Adipocyte (in vitro differentiated cells): ENCODE measurements at regions not wholly inside any gene's neighbourhood (a gene's known extent, or its start where the extent isn't known, plus 50 kb on each side); places are given as distances from the start of the nearest gene placed in this dataset.
A peak's percentile ranks its signal among the peaks of the same experiment; 100 is the strongest.
"Not testable (repeated sequence)": the region's sequence is repeated elsewhere in the genome, so short reads cannot be mapped to it uniquely, and the experiment has no call there.

ENCODE experiments used
- DNase-seq: peaks from one replicate; pipeline ENCODE4 v3.0.0-alpha.2; 2015; ENCODE audit warnings: low read depth
- H3K27me3 ChIP-seq: replicated peaks from 2 replicates; pipeline ENCODE4 v1.7.0; 2013; ENCODE audit warnings: mild to moderate bottlenecking, low read length, moderate library complexity; ENCODE audit not compliant: control insufficient read depth, insufficient read depth
- H3K36me3 ChIP-seq: 2 replicates; pipeline ENCODE4 v1.7.0; 2013; ENCODE audit warnings: low read length, mild to moderate bottlenecking, moderate library complexity; ENCODE audit not compliant: control insufficient read depth, insufficient read depth, severe bottlenecking
- H3K4me1 ChIP-seq: 2 replicates; pipeline ENCODE4 v1.7.0; 2013; ENCODE audit warnings: mild to moderate bottlenecking, low read length, moderate library complexity; ENCODE audit not compliant: control insufficient read depth, insufficient read depth
- H3K4me3 ChIP-seq: 2 replicates; pipeline ENCODE4 v1.7.0; 2013; ENCODE audit warnings: mild to moderate bottlenecking, low read length, moderate library complexity
- H3K9ac ChIP-seq: 2 replicates; pipeline ENCODE4 v1.7.0; 2013; ENCODE audit warnings: mild to moderate bottlenecking, low read length, moderate library complexity
- H3K9me3 ChIP-seq: 2 replicates; pipeline ENCODE4 v1.7.0; 2013; ENCODE audit warnings: mild to moderate bottlenecking, low read length, moderate library complexity; ENCODE audit not compliant: control insufficient read depth

GRCh38 chr4:138113819-138114400 lies 128.2 kb downstream of the SLC7A11 start:
- peaks cover 3% of the 10 kb centered on the region for H3K9me3 ChIP-seq
- H3K9ac ChIP-seq = no peak overlapping the region
- peak; percentile 78 for DNase-seq
- H3K27me3 ChIP-seq = no peaks in the 10 kb centered on the region
- H3K4me3 ChIP-seq = no peak overlapping the region
- H3K4me1 ChIP-seq = peaks cover 11% of the 10 kb centered on the region
- no peaks in the 10 kb centered on the region for H3K36me3 ChIP-seq

GRCh38 chr4:138112890-138113289 lies 129.3 kb downstream of the SLC7A11 start:
- not testable (repeated sequence) for H3K9ac ChIP-seq, H3K4me3 ChIP-seq, H3K27me3 ChIP-seq, H3K36me3 ChIP-seq, DNase-seq
- peaks cover 11% of the 10 kb centered on the region for H3K4me1 ChIP-seq
- peaks cover 14% of the 10 kb centered on the region for H3K9me3 ChIP-seq

GRCh38 chr4:138112389-138112788 lies 129.8 kb downstream of the SLC7A11 start:
- no peak overlapping the region for H3K4me3 ChIP-seq
- no peaks in the 10 kb centered on the region for H3K27me3 ChIP-seq
- peaks cover 14% of the 10 kb centered on the region for H3K9me3 ChIP-seq
- peaks cover 11% of the 10 kb centered on the region for H3K4me1 ChIP-seq
- DNase-seq = no peak
- H3K9ac ChIP-seq = no peak overlapping the region
- no peaks in the 10 kb centered on the region for H3K36me3 ChIP-seq

GRCh38 chr4:138111462-138112000 lies 130.6 kb downstream of the SLC7A11 start:
- H3K9ac ChIP-seq = no peak overlapping the region
- no peak overlapping the region for H3K4me3 ChIP-seq
- H3K27me3 ChIP-seq = no peaks in the 10 kb centered on the region
- H3K4me1 ChIP-seq = peaks cover 11% of the 10 kb centered on the region
- H3K9me3 ChIP-seq = peaks cover 14% of the 10 kb centered on the region
- DNase-seq = peak; percentile 21
- H3K36me3 ChIP-seq = no peaks in the 10 kb centered on the region

GRCh38 chr4:138110815-138111214 lies 131.3 kb downstream of the SLC7A11 start:
- peaks cover 14% of the 10 kb centered on the region for H3K9me3 ChIP-seq
- DNase-seq = no peak
- no peak overlapping the region for H3K9ac ChIP-seq
- no peak overlapping the region for H3K4me3 ChIP-seq
- no peaks in the 10 kb centered on the region for H3K36me3 ChIP-seq
- peaks cover 11% of the 10 kb centered on the region for H3K4me1 ChIP-seq
- H3K27me3 ChIP-seq = no peaks in the 10 kb centered on the region

GRCh38 chr4:138107023-138107422 lies 135.1 kb downstream of the SLC7A11 start:
- no peak for DNase-seq
- Histone ChIP-seq H3K36me3 (no peaks in the 10 kb centered on the region), H3K4me3 (no peak overlapping the region), H3K9ac (no peak overlapping the region), H3K4me1 (no peaks in the 10 kb centered on the region), H3K9me3 (peaks cover 14% of the 10 kb centered on the region), H3K27me3 (no peaks in the 10 kb centered on the region)

- H3K9ac ChIP-seq = no peak overlapping the region
Measured at GRCh38 chr4:138105331-138105730, 136.8 kb downstream of the SLC7A11 start.

GRCh38 chr4:138104284-138104680 lies 137.9 kb downstream of the SLC7A11 start:
- Histone ChIP-seq H3K9ac (no peak overlapping the region), H3K4me3 (no peak overlapping the region), H3K9me3 (peaks cover 14% of the 10 kb centered on the region), H3K36me3 (no peaks in the 10 kb centered on the region), H3K4me1 (no peaks in the 10 kb centered on the region), H3K27me3 (no peaks in the 10 kb centered on the region)
- no peak for DNase-seq

More at GRCh38 chr4:138105331-138105730, 136.8 kb downstream of the SLC7A11 start:
- no peak for DNase-seq
- no peaks in the 10 kb centered on the region for H3K27me3 ChIP-seq
- H3K9me3 ChIP-seq = peaks cover 14% of the 10 kb centered on the region
- no peaks in the 10 kb centered on the region for H3K4me1 ChIP-seq
- no peaks in the 10 kb centered on the region for H3K36me3 ChIP-seq
- H3K4me3 ChIP-seq = no peak overlapping the region

- no peak overlapping the region for H3K9ac ChIP-seq
- no peak overlapping the region for H3K4me3 ChIP-seq
- H3K4me1 ChIP-seq = no peaks in the 10 kb centered on the region
- no peak for DNase-seq
- no peaks in the 10 kb centered on the region for H3K27me3 ChIP-seq
- H3K9me3 ChIP-seq = peaks cover 9% of the 10 kb centered on the region
- H3K36me3 ChIP-seq = no peaks in the 10 kb centered on the region
Measured at GRCh38 chr4:138103597-138104283, 138.4 kb downstream of the SLC7A11 start.

GRCh38 chr4:138099385-138099784 lies 142.8 kb downstream of the SLC7A11 start:
- Histone ChIP-seq H3K9ac (no peak overlapping the region), H3K4me1 (no peaks in the 10 kb centered on the region)
- DNase-seq = no peak

GRCh38 chr4:138097912-138098600 lies 144.1 kb downstream of the SLC7A11 start:
- Histone ChIP-seq H3K4me1 (no peaks in the 10 kb centered on the region), H3K9me3 (no peaks in the 10 kb centered on the region), H3K4me3 (no peak overlapping the region), H3K27me3 (no peaks in the 10 kb centered on the region), H3K9ac (no peak overlapping the region), H3K36me3 (no peaks in the 10 kb centered on the region)
- DNase-seq = no peak

More at GRCh38 chr4:138099385-138099784, 142.8 kb downstream of the SLC7A11 start:
- Histone ChIP-seq H3K36me3 (no peaks in the 10 kb centered on the region), H3K27me3 (no peaks in the 10 kb centered on the region), H3K9me3 (no peaks in the 10 kb centered on the region), H3K4me3 (no peak overlapping the region)
